Mesenchymal stem cell (in vitro differentiated cells and primary cell): ENCODE measurements at regions not wholly inside any gene's neighbourhood (a gene's known extent, or its start where the extent isn't known, plus 50 kb on each side); places are given as distances from the start of the nearest gene placed in this dataset.

Experiments used
- DNase-seq: peaks from one replicate; pipeline ENCODE4 v3.0.0-alpha.2; 2013
- H2AFZ ChIP-seq: one replicate; pipeline ENCODE4 v1.6.1; 2013; ENCODE audit warnings: low read depth, mild to moderate bottlenecking, control low read depth, inconsistent platforms, low read length, moderate library complexity
- H2AK5ac ChIP-seq: 2 replicates; pipeline ENCODE4 v1.6.1; 2013; ENCODE audit warnings: low read length, moderate library complexity, mild to moderate bottlenecking, inconsistent platforms; ENCODE audit not compliant: severe bottlenecking
- H2BK120ac ChIP-seq: one replicate; pipeline ENCODE4 v1.6.1; 2013; ENCODE audit warnings: low read depth, mild to moderate bottlenecking, inconsistent platforms, low read length, moderate library complexity
- H2BK12ac ChIP-seq, 2 experiments: one replicate each; pipeline ENCODE4 v1.6.1; 2013; ENCODE audit warnings: inconsistent platforms in 2 of 2, low read length in 2 of 2, mild to moderate bottlenecking in 2 of 2, moderate library complexity in 2 of 2, control low read depth in 1 of 2
- H2BK15ac ChIP-seq: one replicate; pipeline ENCODE4 v1.6.1; 2013; ENCODE audit warnings: mild to moderate bottlenecking, low read depth, inconsistent platforms; ENCODE audit not compliant: poor library complexity, severe bottlenecking
- H2BK5ac ChIP-seq: 2 replicates; pipeline ENCODE4 v1.6.1; 2013; ENCODE audit warnings: low read depth, mild to moderate bottlenecking, low read length, control low read depth, inconsistent platforms; ENCODE audit not compliant: poor library complexity, severe bottlenecking
- H3K14ac ChIP-seq, 2 experiments: one replicate each; pipeline ENCODE4 v1.6.1; 2013; ENCODE audit warnings: inconsistent platforms in 2 of 2, low read length in 2 of 2, control low read depth in 1 of 2, mild to moderate bottlenecking in 1 of 2, moderate library complexity in 1 of 2
- H3K18ac ChIP-seq, 2 experiments: one replicate each; pipeline ENCODE4 v1.6.1; 2013; ENCODE audit warnings: inconsistent platforms in 2 of 2, low read length in 2 of 2, control low read depth in 1 of 2, low read depth in 1 of 2, mild to moderate bottlenecking in 1 of 2
- H3K23ac ChIP-seq, 2 experiments: one replicate each; pipeline ENCODE4 v1.6.1; 2013; ENCODE audit warnings: inconsistent platforms in 2 of 2, low read length in 2 of 2, mild to moderate bottlenecking in 2 of 2, moderate library complexity in 2 of 2, control low read depth in 1 of 2
- H3K27ac ChIP-seq: 2 replicates; pipeline ENCODE4 v1.5.1; 2013; ENCODE audit warnings: mild to moderate bottlenecking, moderate library complexity, low read length, control low read depth, inconsistent platforms; ENCODE audit not compliant: poor library complexity, severe bottlenecking
- H3K27me3 ChIP-seq, 2 experiments: 2 replicates each; pipeline versions ENCODE4 v1.6.1 to v1.7.0; 2013; ENCODE audit warnings: low read length in 2 of 2, mild to moderate bottlenecking in 2 of 2, moderate library complexity in 2 of 2, control low read depth in 1 of 2, inconsistent platforms in 1 of 2; ENCODE audit not compliant: control insufficient read depth in 1 of 2, insufficient read depth in 1 of 2
- H3K36me3 ChIP-seq, 2 experiments: 2 replicates each; pipeline versions ENCODE4 v1.6.1 to v1.7.0; 2013; ENCODE audit warnings: low read length in 2 of 2, control low read depth in 1 of 2, inconsistent platforms in 1 of 2, low read depth in 1 of 2, mild to moderate bottlenecking in 1 of 2; ENCODE audit not compliant: insufficient read depth in 2 of 2, control insufficient read depth in 1 of 2
- H3K4ac ChIP-seq, 2 experiments: one replicate each; pipeline ENCODE4 v1.6.1; 2013; ENCODE audit warnings: inconsistent platforms in 2 of 2, low read length in 2 of 2, mild to moderate bottlenecking in 2 of 2, moderate library complexity in 2 of 2, control low read depth in 1 of 2, low read depth in 1 of 2
- H3K4me1 ChIP-seq: 2 replicates; pipeline ENCODE4 v1.6.1; 2013; ENCODE audit warnings: low read depth, low read length, control low read depth; ENCODE audit not compliant: control insufficient read depth, insufficient read depth
- H3K4me2 ChIP-seq: 2 replicates; pipeline ENCODE4 v1.6.1; 2013; ENCODE audit warnings: low read length, mild to moderate bottlenecking, inconsistent platforms; ENCODE audit not compliant: poor library complexity, severe bottlenecking
- H3K4me3 ChIP-seq, 2 experiments: 2 replicates each; pipeline versions ENCODE4 v1.5.1 to v1.7.0; 2013; ENCODE audit warnings: low read length in 2 of 2, mild to moderate bottlenecking in 2 of 2, control low read depth in 1 of 2, low read depth in 1 of 2; ENCODE audit not compliant: insufficient read depth in 1 of 2
- H3K79me1 ChIP-seq: replicated peaks from 2 replicates; pipeline ENCODE4 v1.6.1; 2013; ENCODE audit warnings: mild to moderate bottlenecking, control low read depth, low read length, inconsistent platforms; ENCODE audit not compliant: poor library complexity, severe bottlenecking
- H3K9ac ChIP-seq: 2 replicates; pipeline ENCODE4 v1.7.0; 2013; ENCODE audit warnings: mild to moderate bottlenecking, low read length, moderate library complexity
- H3K9me3 ChIP-seq: 2 replicates; pipeline ENCODE4 v1.7.0; 2013; ENCODE audit warnings: mild to moderate bottlenecking, low read length; ENCODE audit not compliant: control insufficient read depth
- H4K8ac ChIP-seq: one replicate; pipeline ENCODE4 v1.6.1; 2013; ENCODE audit warnings: inconsistent platforms, mild to moderate bottlenecking, low read length, moderate library complexity
- H4K91ac ChIP-seq: one replicate; pipeline ENCODE4 v1.6.1; 2013; ENCODE audit warnings: mild to moderate bottlenecking, low read length, inconsistent platforms
- WGBS: methylation state at CpG from one replicate; pipeline ENCODE4 v1.1.7; 2013; ENCODE audit warnings: mixed read lengths; 5-methylcytosine and 5-hydroxymethylcytosine counted together

DNA sequence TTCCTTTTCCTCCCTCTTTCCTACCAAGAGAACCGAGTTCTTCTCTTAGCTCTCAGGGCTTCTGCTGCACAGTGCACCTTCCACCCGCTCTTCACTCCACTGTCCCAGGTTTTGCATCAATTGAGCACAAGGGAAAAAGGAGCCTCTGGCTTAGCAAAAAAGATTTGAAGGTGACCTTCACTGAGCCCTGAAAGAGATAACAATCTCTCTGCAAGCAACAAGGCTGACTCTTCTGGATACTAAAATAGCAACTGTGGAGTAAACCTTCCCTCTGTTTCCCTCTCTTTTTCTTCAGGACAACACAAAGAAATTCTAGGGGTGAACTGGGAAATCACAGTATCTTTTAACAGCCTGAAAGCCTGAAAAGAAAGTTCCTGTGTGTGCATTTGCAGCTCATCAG, 354.7 kb upstream of the PODXL start:
- Histone ChIP-seq H2BK5ac (no peak overlapping the region), H2BK120ac (no peak overlapping the region), H2BK12ac (no peak overlapping the region), H3K4me3 (no peak overlapping the region), H3K4ac (no peak overlapping the region), H2BK15ac (no peak overlapping the region), H4K8ac (no peak overlapping the region), H4K91ac (no peak overlapping the region), H3K9me3 (peaks cover 4% of the 10 kb centered on the region), H3K36me3 (no peaks in the 10 kb centered on the region), H3K4me1 (no peaks in the 10 kb centered on the region), H2AFZ (no peak overlapping the region), H3K9ac (no peak overlapping the region), H3K18ac (no peak overlapping the region), H3K14ac (no peak overlapping the region), H3K27me3 (peaks cover 0 to 71% of the 10 kb centered on the region in 2 experiments), H2AK5ac (no peak overlapping the region), H3K79me1 (no peaks in the 10 kb centered on the region), H3K23ac (no peak overlapping the region), H3K4me2 (no peak overlapping the region), H3K27ac (no peak overlapping the region)
- 80% methylated on average over 2 of the region's 2 CpGs for WGBS
- no peak for DNase-seq

DNA sequence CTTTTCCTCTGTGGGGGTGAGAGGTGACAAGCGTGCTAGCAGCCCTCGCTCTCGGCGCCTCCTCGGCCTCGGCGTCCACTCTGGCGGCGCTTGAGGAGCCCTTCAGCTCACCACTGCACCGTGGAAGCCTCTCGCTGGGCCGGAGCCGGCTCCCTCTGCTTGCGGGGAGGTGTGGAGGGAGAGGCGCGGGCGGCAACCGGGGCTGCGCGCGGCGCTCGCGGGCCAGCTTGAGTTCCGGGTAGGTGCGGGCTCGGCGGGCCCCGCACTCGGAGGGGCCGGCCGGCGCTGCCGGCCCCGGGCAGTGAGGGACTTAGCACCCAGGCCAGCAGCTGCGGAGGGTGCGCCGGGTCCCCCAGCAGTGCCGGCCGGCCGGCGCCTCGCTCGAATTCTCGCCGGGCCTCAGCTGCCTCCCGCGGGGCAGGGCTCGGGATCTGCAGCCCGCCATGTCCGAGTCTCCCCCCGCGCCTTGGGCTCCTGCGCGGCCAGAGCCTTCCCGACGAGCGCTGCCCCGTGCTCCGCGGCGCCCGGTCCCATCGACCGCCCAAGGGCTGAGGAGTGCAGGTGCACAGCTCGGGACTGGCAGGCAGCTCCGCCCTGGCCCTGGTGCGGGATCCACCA, 352.8 kb upstream of the PODXL start:
- no peak overlapping the region for H3K4me2 ChIP-seq
- H3K27me3 ChIP-seq = peaks cover 3 to 90% of the 10 kb centered on the region in 2 experiments
- no peak for DNase-seq
- H4K91ac ChIP-seq = no peak overlapping the region
- H3K23ac ChIP-seq = no peak overlapping the region
- no peak overlapping the region for H4K8ac ChIP-seq
- 66% methylated on average over 61 of the region's 68 CpGs for WGBS
- H2AK5ac ChIP-seq = no peak overlapping the region
- no peak overlapping the region for H3K4ac ChIP-seq
- H3K18ac ChIP-seq = no peak overlapping the region
- no peak overlapping the region for H3K14ac ChIP-seq
- H3K4me3 ChIP-seq = peak overlapping the region in 1 of 2 experiments; percentile 41
- no peak overlapping the region for H3K27ac ChIP-seq
- no peaks in the 10 kb centered on the region for H3K79me1 ChIP-seq
- no peak overlapping the region for H2BK120ac ChIP-seq
- no peak overlapping the region for H2BK12ac ChIP-seq
- no peaks in the 10 kb centered on the region for H3K4me1 ChIP-seq
- H2AFZ ChIP-seq = no peak overlapping the region
- no peak overlapping the region for H2BK5ac ChIP-seq
- H3K36me3 ChIP-seq = no peaks in the 10 kb centered on the region
- H3K9ac ChIP-seq = no peak overlapping the region
- peaks cover 4% of the 10 kb centered on the region for H3K9me3 ChIP-seq
- no peak overlapping the region for H2BK15ac ChIP-seq

DNA sequence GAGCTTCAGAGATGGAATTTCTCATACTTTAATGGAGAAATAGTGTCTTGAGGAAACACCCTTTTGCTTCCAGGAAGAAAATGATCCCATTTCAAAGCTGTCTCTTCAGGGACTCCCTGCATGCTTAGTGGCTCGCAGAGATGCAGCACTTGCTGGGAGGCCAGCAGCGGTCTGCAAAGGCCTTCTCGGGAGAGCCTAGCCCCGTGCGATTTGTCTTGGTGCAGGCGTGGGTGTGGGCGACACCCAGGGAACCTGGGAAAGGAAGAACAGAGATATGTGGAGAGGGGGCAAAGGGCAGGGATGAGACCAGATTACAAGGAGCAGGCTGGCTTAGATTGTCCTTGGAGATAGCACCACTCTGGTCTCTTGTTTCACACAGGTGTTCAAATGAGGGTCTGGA, 352.3 kb upstream of the PODXL start:
- no peak for DNase-seq
- Histone ChIP-seq H3K4ac (no peak overlapping the region), H3K9me3 (peaks cover 4% of the 10 kb centered on the region), H4K8ac (no peak overlapping the region), H3K36me3 (no peaks in the 10 kb centered on the region), H2BK12ac (no peak overlapping the region), H3K4me2 (no peak overlapping the region), H2AFZ (no peak overlapping the region), H3K79me1 (no peaks in the 10 kb centered on the region), H3K27me3 (peaks cover 3 to 92% of the 10 kb centered on the region in 2 experiments), H3K23ac (no peak overlapping the region), H2BK5ac (no peak overlapping the region), H4K91ac (no peak overlapping the region), H3K27ac (no peak overlapping the region), H3K14ac (no peak overlapping the region), H3K4me3 (peak overlapping the region in 1 of 2 experiments; percentile 41), H3K9ac (no peak overlapping the region), H2AK5ac (no peak overlapping the region), H2BK15ac (no peak overlapping the region), H3K18ac (no peak overlapping the region), H3K4me1 (no peaks in the 10 kb centered on the region), H2BK120ac (no peak overlapping the region)
- 77% methylated on average over 7 of the region's 7 CpGs for WGBS

DNA sequence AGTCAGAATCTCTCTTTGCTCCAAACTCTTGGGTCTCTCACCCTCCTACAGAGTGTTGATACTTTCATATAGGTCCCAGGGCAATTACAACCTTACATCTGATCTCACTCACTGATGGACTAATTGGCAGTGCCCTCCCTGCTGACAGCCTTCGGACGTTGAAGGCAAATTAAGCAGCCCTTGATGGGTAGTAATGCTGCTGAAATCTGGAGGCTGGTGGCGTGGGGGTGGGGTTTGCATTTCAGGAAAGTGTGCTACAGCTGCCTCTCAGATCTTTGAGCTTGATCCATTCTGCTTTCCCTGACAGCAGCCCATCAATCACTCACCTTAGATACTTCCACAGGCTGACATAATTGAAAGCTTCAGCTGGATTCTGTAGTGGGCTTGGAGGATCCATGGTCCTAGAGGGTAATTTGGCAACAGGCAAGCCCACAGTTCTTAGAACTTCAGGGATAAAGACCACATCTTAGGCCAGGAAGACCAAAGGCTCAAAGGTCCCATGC, 349.1 kb upstream of the PODXL start:
- peaks cover 9% of the 10 kb centered on the region for H3K9me3 ChIP-seq
- H2BK12ac ChIP-seq = no peak overlapping the region
- H2BK120ac ChIP-seq = no peak overlapping the region
- no peak overlapping the region for H3K14ac ChIP-seq
- no peak overlapping the region for H3K4ac ChIP-seq
- H4K91ac ChIP-seq = no peak overlapping the region
- no peak overlapping the region for H4K8ac ChIP-seq
- no peak overlapping the region for H3K23ac ChIP-seq
- no peak overlapping the region for H2AK5ac ChIP-seq
- H2BK15ac ChIP-seq = no peak overlapping the region
- H3K36me3 ChIP-seq = no peaks in the 10 kb centered on the region
- no peaks in the 10 kb centered on the region for H3K4me1 ChIP-seq
- WGBS = 87% methylated on average over 3 of the region's 3 CpGs
- H3K4me3 ChIP-seq = no peak overlapping the region
- H3K4me2 ChIP-seq = no peak overlapping the region
- no peak overlapping the region for H2AFZ ChIP-seq
- H3K79me1 ChIP-seq = no peaks in the 10 kb centered on the region
- no peak for DNase-seq
- H3K27me3 ChIP-seq = peaks cover 3 to 62% of the 10 kb centered on the region in 2 experiments
- no peak overlapping the region for H3K9ac ChIP-seq
- H2BK5ac ChIP-seq = no peak overlapping the region
- H3K18ac ChIP-seq = no peak overlapping the region
- no peak overlapping the region for H3K27ac ChIP-seq
